OCI-LY3 (cell line): ENCODE measurements at regions not wholly inside any gene's neighbourhood (a gene's known extent, or its start where the extent isn't known, plus 50 kb on each side); places are given as distances from the start of the nearest gene placed in this dataset.

Experiments used
- CTCF ChIP-seq: fragments of 200-600, 300-600 bp; sonication (generic); IDR thresholded peaks from 2 replicates; pipeline ENCODE4 v1.5.1; 2014; ENCODE audit warnings: antibody characterized with exemption, low read length, low read depth
- EZH2phosphoT487 ChIP-seq: fragments of 200-600 bp; shearing (Covaris generic); IDR thresholded peaks from 2 replicates; pipeline ENCODE4 v1.6.1; 2018; ENCODE audit warnings: antibody characterized with exemption, mixed run types, low read depth

- TF ChIP-seq CTCF (no peak), EZH2phosphoT487 (no peak)
Measured at GRCh38 chr9:20074291-20074690, 285.5 kb upstream of the SLC24A2 start.
